ENCODE measurements at regions not wholly inside any gene's neighbourhood (a gene's known extent, or its start where the extent isn't known, plus 50 kb on each side); places are given as distances from the start of the nearest gene placed in this dataset.

- DNase-seq = no peak
These were observed 213.9 kb upstream of the GULP1 start for GRCh38 chr2:188077757-188078156.

- peak; percentile 80 for DNase-seq
These were observed 213.1 kb upstream of the GULP1 start for GRCh38 chr2:188078534-188078933.

- no peak for DNase-seq
These were observed 212.5 kb upstream of the GULP1 start for GRCh38 chr2:188079196-188079595.

- no peak for DNase-seq
These were observed 206.3 kb upstream of the GULP1 start for GRCh38 chr2:188085421-188085820.

GRCh38 chr2:188089901-188090300 is 201.8 kb upstream of the GULP1 start:
- peak; percentile 5 for DNase-seq

GRCh38 chr2:188091220-188091619 is 200.5 kb upstream of the GULP1 start:
- no peak for DNase-seq

GRCh38 chr2:188092734-188093133 is 198.9 kb upstream of the GULP1 start:
- DNase-seq = no peak

- no peak for DNase-seq
These were observed 194.8 kb upstream of the GULP1 start for GRCh38 chr2:188096910-188097309.

- DNase-seq = no peak
These were observed 188.8 kb upstream of the GULP1 start for GRCh38 chr2:188102881-188103280.

GRCh38 chr2:188114014-188114413 is 177.7 kb upstream of the GULP1 start:
- no peak for DNase-seq

- DNase-seq = no peak
These were observed 174.0 kb upstream of the GULP1 start for GRCh38 chr2:188117706-188118105.

- no peak for DNase-seq
These were observed 173.2 kb upstream of the GULP1 start for GRCh38 chr2:188118431-188118830.

- DNase-seq = no peak
These were observed 172.4 kb upstream of the GULP1 start for GRCh38 chr2:188119112-188119838.

GRCh38 chr2:188122985-188123384 is 168.7 kb upstream of the GULP1 start:
- DNase-seq = no peak

- DNase-seq = no peak
These were observed 162.0 kb upstream of the GULP1 start for GRCh38 chr2:188129677-188130076.

- DNase-seq = no peak
These were observed 161.4 kb upstream of the GULP1 start for GRCh38 chr2:188130317-188130716.

GRCh38 chr2:188131281-188131680 is 160.4 kb upstream of the GULP1 start:
- DNase-seq = no peak

- DNase-seq = peak; percentile 5
These were observed 159.3 kb upstream of the GULP1 start for GRCh38 chr2:188132385-188132784.

GRCh38 chr2:188134241-188134640 is 157.4 kb upstream of the GULP1 start:
- no peak for DNase-seq

- no peak for DNase-seq
These were observed 153.4 kb upstream of the GULP1 start for GRCh38 chr2:188138313-188138712.

GRCh38 chr2:188142088-188142487 is 149.6 kb upstream of the GULP1 start:
- DNase-seq = no peak

GRCh38 chr2:188142636-188143295 is 148.9 kb upstream of the GULP1 start:
- DNase-seq = no peak

- no peak for DNase-seq
These were observed 145.8 kb upstream of the GULP1 start for GRCh38 chr2:188145885-188146284.

GRCh38 chr2:188146888-188147287 is 144.8 kb upstream of the GULP1 start:
- DNase-seq = no peak

GRCh38 chr2:188151670-188152069 is 140.0 kb upstream of the GULP1 start:
- DNase-seq = no peak

All from NCI-H345 (cell line).